GM18505 (cell line): ENCODE measurements at regions not wholly inside any gene's neighbourhood (a gene's known extent, or its start where the extent isn't known, plus 50 kb on each side); places are given as distances from the start of the nearest gene placed in this dataset.

Source experiments
- ATAC-seq: cut with Tn5 transposase; IDR thresholded peaks from one replicate; pipeline ENCODE4 v1.9.1; 2021; ENCODE audit not compliant: unreplicated experiment
- POLR2A ChIP-seq: IDR thresholded peaks from 4 replicates; pipeline ENCODE4 v1.6.1; 2011; ENCODE audit warnings: borderline replicate concordance; ENCODE audit not compliant: insufficient read depth, insufficient read length; ENCODE audit errors: extremely low read depth

DNA sequence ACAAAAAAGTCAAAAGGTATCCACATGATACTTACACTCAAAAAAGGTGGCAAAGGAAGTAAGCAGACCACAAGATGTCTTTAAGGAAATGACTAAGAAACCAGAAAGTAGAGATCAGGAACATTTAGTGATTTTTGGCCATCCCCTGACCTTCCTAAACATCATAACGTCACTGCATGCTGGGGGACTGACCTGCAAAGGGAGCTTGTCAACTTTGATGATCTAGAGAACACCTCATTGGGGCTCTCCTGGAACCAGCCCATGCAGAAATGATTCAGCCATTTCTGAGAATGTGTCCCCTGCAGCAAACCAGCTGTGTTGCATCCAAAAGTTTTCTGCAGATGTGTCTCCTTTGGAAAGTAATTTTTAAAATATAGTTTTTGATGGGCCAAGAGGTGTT lies 152.2 kb upstream of the RASSF8 start:
- no peak for TF ChIP-seq POLR2A
- ATAC-seq = no peak

DNA sequence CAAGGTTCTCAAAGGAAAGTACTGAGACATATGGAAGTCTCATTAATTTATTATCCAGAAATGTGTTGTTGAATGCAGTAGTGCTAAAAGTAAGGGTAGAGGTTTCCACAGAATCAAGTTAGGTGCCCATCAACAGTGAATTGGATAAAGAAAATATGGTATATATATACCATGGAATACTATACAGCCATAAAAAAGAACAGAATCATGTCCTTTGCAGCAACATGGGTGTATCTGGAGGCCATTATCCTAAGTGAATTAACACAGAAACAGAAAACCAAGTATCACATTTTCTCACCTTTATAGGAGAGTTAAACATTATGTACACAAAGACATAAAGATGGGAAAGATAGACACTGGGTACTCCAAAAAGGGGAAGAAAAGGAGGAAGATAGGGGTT lies 149.9 kb upstream of the RASSF8 start:
- TF ChIP-seq POLR2A = no peak
- ATAC-seq = no peak

- ATAC-seq = no peak
- TF ChIP-seq POLR2A = no peak
These were observed 147.8 kb upstream of the RASSF8 start for GRCh38 chr12:25810683-25811082.

DNA sequence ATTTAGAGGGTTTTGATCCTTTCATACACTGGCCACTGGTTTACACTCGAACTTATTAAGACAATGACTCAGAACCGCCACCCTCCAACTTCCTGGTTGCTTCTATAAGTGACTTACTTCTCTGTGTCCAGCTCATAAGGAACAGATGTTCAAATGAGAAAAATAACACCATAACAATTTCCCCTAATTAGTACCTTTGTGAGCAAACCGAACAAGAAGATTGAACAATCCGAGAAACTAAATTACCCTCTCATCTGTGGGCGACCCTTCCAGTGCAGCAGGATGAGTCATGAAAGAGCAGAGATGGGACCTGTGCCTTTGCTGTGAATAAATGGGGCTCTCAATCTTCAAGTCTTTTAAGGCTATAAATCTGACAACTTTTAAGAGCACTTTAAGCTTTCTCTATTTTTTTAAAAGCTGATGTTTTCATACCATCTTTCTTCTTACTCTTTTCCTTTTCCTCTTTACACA lies 146.8 kb upstream of the RASSF8 start:
- TF ChIP-seq POLR2A = no peak
- ATAC-seq = no peak

GRCh38 chr12:25812295-25812694 lies 146.2 kb upstream of the RASSF8 start:
- ATAC-seq = no peak
- no peak for TF ChIP-seq POLR2A

GRCh38 chr12:25813843-25814242 lies 144.6 kb upstream of the RASSF8 start:
- ATAC-seq = no peak
- no peak for TF ChIP-seq POLR2A

GRCh38 chr12:25816637-25817036 lies 141.8 kb upstream of the RASSF8 start:
- ATAC-seq = no peak
- TF ChIP-seq POLR2A = no peak

DNA sequence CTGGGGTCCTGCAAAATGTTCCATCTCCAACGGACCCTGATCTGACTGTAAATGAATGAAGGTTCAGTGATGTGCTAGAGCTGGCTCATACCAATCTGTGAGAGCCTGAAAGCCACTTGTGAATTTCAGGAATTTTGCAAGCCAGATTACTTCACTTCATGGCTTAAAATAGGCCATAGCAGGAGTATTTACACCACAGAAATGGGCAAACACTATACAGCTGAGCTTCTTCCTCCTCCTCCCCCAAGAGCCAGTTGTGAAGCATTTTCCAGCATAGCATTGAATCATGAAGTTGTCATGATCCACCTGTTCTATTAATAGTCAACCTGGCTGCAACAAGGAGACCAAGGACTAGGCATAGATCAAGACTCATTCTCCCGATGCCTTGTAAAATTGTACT lies 141.3 kb upstream of the RASSF8 start:
- ATAC-seq = no peak
- TF ChIP-seq POLR2A = no peak

DNA sequence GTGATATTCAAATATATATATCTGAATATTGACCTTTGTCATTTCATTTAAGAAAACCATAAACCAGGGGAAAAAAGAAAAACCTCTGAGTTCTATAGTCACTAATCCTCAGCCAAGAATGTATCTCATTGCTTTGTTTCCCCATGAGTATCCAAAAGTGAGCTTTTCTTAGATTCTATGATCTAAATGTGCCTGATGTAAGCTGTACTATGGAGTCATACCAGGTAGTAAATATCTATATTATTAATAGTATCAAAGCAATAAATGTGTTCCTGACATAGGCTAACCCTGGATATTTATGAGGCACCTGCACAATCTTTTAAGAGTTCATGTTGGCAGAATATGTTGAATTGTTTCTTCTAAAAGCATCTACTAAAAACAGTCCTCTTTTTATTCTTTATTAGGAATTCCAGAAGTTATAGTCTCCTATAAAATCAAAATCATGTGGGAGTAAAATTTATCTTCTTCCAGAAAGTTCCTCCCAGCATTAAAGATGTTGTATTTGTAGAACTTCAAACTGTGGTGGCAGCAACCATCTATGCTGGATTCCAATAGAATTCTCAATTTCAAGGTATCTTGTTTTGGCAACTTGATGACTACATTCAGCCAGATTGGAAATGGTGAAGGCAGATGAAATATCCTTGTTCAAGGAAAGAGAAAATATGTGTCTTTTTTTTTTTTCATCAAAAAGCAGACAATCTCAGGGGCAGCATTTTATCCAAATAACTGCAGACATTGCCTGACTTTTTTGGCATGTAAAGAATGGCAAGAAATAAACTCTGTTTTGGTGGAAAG lies 139.7 kb upstream of the RASSF8 start:
- ATAC-seq = no peak
- no peak for TF ChIP-seq POLR2A

DNA sequence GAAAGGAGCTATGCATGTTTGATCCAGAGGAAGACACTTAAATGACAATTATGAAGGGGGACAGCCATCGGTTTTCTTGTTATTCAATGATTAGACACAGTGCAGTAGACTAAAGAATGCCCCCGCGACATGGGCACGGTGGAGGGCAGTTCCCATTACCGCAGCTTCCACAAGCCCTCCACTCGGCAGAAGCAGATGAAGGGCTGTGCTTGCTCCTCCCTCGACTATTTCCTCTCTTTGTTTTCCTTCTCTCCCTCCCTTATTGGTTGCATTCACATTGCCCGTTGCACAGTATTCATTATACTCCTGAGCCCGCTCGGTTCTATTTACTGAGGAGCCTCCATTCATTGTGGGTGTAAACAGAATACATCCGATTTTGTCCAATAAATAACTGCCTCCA lies 138.8 kb upstream of the RASSF8 start:
- no peak for TF ChIP-seq POLR2A
- ATAC-seq = no peak

- TF ChIP-seq POLR2A = no peak
- ATAC-seq = no peak
These were observed 136.2 kb upstream of the RASSF8 start for GRCh38 chr12:25822281-25822680.

- no peak for TF ChIP-seq POLR2A
- no peak for ATAC-seq
These were observed 133.7 kb upstream of the RASSF8 start for GRCh38 chr12:25824734-25825133.

DNA sequence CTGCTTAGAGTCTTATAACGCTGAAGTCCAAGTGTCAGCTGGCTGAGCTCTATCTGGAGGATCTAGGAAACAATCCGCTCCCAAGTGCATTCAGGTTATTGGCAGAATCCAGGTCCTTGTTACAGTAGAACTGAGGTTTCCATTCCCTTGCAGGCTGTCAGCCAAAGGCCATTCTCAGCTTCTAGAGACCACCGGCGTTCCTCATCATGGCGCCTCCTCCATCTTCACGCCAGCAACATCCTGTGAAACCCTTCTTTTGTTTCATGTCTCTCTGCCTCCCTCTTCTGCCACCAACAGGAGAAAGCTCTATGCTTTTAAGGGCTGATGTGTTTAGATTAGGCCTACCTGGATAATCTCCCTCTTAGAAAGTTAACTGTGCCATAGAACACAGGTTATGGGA lies 133.0 kb upstream of the RASSF8 start:
- no peak for TF ChIP-seq POLR2A
- no peak for ATAC-seq

- no peak for TF ChIP-seq POLR2A
- no peak for ATAC-seq
These were observed 131.3 kb upstream of the RASSF8 start for GRCh38 chr12:25827141-25827540.
